KMS-11 (cell line): ENCODE measurements at regions not wholly inside any gene's neighbourhood (a gene's known extent, or its start where the extent isn't known, plus 50 kb on each side); places are given as distances from the start of the nearest gene placed in this dataset.

Experiments
- H2AFZ ChIP-seq: fragments of 200-600 bp; sonication (generic); 2 replicates; pipeline ENCODE4 v1.6.1; 2016; ENCODE audit warnings: antibody characterized with exemption, mixed run types, low read depth
- H3K27ac ChIP-seq: fragments of 200-600 bp; sonication (generic); 2 replicates; pipeline ENCODE4 v1.6.1; 2016; ENCODE audit warnings: mild to moderate bottlenecking, mixed run types
- H3K27me3 ChIP-seq: fragments of 200-600 bp; sonication (generic); 2 replicates; pipeline ENCODE4 v1.6.1; 2017; ENCODE audit warnings: mild to moderate bottlenecking, low read depth, mixed run types, moderate library complexity; ENCODE audit not compliant: insufficient read depth
- H3K36me3 ChIP-seq: fragments of 200-600 bp; sonication (generic); 2 replicates; pipeline ENCODE4 v1.6.1; 2017; ENCODE audit warnings: mild to moderate bottlenecking, mixed run types; ENCODE audit not compliant: insufficient read depth
- H3K4me1 ChIP-seq: fragments of 200-600 bp; sonication (generic); 2 replicates; pipeline ENCODE4 v1.6.1; 2016; ENCODE audit warnings: mild to moderate bottlenecking, low read depth, mixed run types; ENCODE audit not compliant: poor library complexity, severe bottlenecking
- H3K4me2 ChIP-seq: fragments of 200-600 bp; sonication (generic); 2 replicates; pipeline ENCODE4 v1.7.0; 2016; ENCODE audit warnings: mild to moderate bottlenecking, mixed run types
- H3K4me3 ChIP-seq: fragments of 200-600 bp; sonication (generic); IDR thresholded peaks from 2 replicates; pipeline ENCODE4 v1.6.1; 2017; ENCODE audit warnings: low read depth, low read length, mixed read lengths; ENCODE audit not compliant: insufficient read depth
- H3K79me2 ChIP-seq: fragments of 200-600 bp; sonication (generic); 2 replicates; pipeline ENCODE4 v1.6.1; 2016; ENCODE audit warnings: low read depth, mixed run types; ENCODE audit not compliant: insufficient read depth
- H3K9ac ChIP-seq: fragments of 200-600 bp; sonication (generic); 2 replicates; pipeline ENCODE4 v1.6.1; 2016; ENCODE audit warnings: mild to moderate bottlenecking, mixed run types
- H4K20me1 ChIP-seq: fragments of 200-600 bp; sonication (generic); 2 replicates; pipeline ENCODE4 v1.6.1; 2016; ENCODE audit warnings: mild to moderate bottlenecking, mixed run types; ENCODE audit not compliant: insufficient read depth
- TF ChIP-seq, protein P1 (sequence below): fragments of 200-600 bp; sonication (generic); conservative IDR thresholded peaks from 2 replicates; pipeline ENCODE4 v1.6.1; 2017; ENCODE audit warnings: low read depth, mild to moderate bottlenecking, antibody characterized with exemption, low read length, moderate library complexity, mixed read lengths

- H3K4me2 ChIP-seq, result no peak overlapping the region
- no peak overlapping the region for H3K4me3 ChIP-seq
- H3K4me1 ChIP-seq, result no peaks in the 10 kb centered on the region
- peaks cover 20% of the 10 kb centered on the region; the same call in 1 of the 2 replicates for H3K27me3 ChIP-seq
- H3K9ac ChIP-seq, result no peak overlapping the region
- H2AFZ ChIP-seq, result no peak overlapping the region
- no peaks in the 10 kb centered on the region for H4K20me1 ChIP-seq
- H3K27ac ChIP-seq, result no peak overlapping the region
- no peaks in the 10 kb centered on the region for H3K36me3 ChIP-seq
- TF ChIP-seq, protein P1, sequence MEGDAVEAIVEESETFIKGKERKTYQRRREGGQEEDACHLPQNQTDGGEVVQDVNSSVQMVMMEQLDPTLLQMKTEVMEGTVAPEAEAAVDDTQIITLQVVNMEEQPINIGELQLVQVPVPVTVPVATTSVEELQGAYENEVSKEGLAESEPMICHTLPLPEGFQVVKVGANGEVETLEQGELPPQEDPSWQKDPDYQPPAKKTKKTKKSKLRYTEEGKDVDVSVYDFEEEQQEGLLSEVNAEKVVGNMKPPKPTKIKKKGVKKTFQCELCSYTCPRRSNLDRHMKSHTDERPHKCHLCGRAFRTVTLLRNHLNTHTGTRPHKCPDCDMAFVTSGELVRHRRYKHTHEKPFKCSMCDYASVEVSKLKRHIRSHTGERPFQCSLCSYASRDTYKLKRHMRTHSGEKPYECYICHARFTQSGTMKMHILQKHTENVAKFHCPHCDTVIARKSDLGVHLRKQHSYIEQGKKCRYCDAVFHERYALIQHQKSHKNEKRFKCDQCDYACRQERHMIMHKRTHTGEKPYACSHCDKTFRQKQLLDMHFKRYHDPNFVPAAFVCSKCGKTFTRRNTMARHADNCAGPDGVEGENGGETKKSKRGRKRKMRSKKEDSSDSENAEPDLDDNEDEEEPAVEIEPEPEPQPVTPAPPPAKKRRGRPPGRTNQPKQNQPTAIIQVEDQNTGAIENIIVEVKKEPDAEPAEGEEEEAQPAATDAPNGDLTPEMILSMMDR, result no peak
- H3K79me2 ChIP-seq, result no peaks in the 10 kb centered on the region
Observed at GRCh38 chr17:73890831-73891405, 246.7 kb upstream of the SDK2 start.

- Histone ChIP-seq H3K4me2 (no peak overlapping the region), H2AFZ (no peak overlapping the region), H3K36me3 (no peaks in the 10 kb centered on the region), H3K4me1 (no peaks in the 10 kb centered on the region), H3K27me3 (peaks cover 36% of the 10 kb centered on the region; the same call in 1 of the 2 replicates), H3K4me3 (no peak overlapping the region), H4K20me1 (no peaks in the 10 kb centered on the region), H3K79me2 (no peaks in the 10 kb centered on the region), H3K9ac (no peak overlapping the region), H3K27ac (no peak overlapping the region)
- TF ChIP-seq, protein P1, result no peak
Observed at GRCh38 chr17:73895157-73895556, 250.9 kb upstream of the SDK2 start.

DNA sequence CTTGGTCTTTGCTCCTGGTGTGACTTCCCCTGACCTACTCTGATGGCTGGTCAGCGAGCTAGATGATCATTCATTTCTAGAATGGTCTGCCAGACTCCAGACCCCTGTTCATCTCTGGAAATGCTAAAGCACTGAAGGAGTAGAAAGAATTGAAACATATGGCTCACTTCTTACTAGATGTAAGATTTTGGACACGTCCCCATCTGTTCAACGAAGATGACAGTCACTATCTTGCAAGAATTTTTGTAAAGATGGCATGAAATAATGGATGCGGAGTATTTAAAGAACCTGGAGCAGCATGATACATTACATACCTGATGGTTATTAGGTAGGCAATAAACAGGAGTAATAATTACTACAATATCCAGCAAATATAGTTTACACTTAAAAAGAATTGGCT, 252.7 kb upstream of the SDK2 start:
- no peaks in the 10 kb centered on the region for H4K20me1 ChIP-seq
- H3K4me1 ChIP-seq, result no peaks in the 10 kb centered on the region
- peaks cover 40% of the 10 kb centered on the region; the same call in 1 of the 2 replicates for H3K27me3 ChIP-seq
- H2AFZ ChIP-seq, result no peak overlapping the region
- no peaks in the 10 kb centered on the region for H3K36me3 ChIP-seq
- H3K79me2 ChIP-seq, result no peaks in the 10 kb centered on the region
- TF ChIP-seq, protein P1, result no peak
- no peak overlapping the region for H3K27ac ChIP-seq
- no peak overlapping the region for H3K4me3 ChIP-seq
- H3K4me2 ChIP-seq, result no peak overlapping the region
- no peak overlapping the region for H3K9ac ChIP-seq

DNA sequence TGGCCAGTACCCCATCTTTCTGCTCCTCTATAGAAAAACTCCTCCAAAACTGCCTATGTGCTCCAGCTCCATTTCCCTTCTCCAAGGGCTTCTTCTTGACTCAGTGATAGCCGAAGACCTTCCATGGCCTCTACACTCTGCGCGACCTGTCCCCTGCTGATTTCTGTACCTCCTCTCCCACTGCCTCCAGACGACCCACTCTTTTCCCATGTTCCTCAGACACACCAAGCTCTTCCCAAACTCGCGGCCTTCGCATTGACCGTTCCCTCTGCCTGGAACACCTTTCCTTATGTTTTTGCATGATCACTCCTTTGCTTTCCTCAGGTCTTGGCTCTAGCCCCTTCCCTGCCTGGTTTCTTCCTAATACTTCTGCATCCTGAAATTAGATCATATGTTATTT, 255.6 kb upstream of the SDK2 start:
- Histone ChIP-seq H3K79me2 (no peaks in the 10 kb centered on the region), H3K4me3 (no peak overlapping the region), H3K27ac (no peak overlapping the region), H2AFZ (no peak overlapping the region), H3K9ac (no peak overlapping the region), H4K20me1 (no peaks in the 10 kb centered on the region), H3K27me3 (peaks cover 53% of the 10 kb centered on the region), H3K4me1 (no peaks in the 10 kb centered on the region), H3K4me2 (no peak overlapping the region), H3K36me3 (no peaks in the 10 kb centered on the region)
- TF ChIP-seq, protein P1, result no peak
